ENCODE measurements at regions not wholly inside any gene's neighbourhood (a gene's known extent, or its start where the extent isn't known, plus 50 kb on each side); places are given as distances from the start of the nearest gene placed in this dataset.

- no peak overlapping the region for H2BK15ac ChIP-seq (ENCODE audit: low read length)
- H3K4ac ChIP-seq (replicated peaks; ENCODE audit: insufficient read length, low read depth, low read length), result no peak overlapping the region
- FAIRE-seq, result no peak
- H3K79me1 ChIP-seq (ENCODE audit: low read depth, low read length), result no peaks in the 10 kb centered on the region
- no peak overlapping the region for H2BK5ac ChIP-seq (ENCODE audit: low read depth, low read length)
- WGBS, 2 experiments (ENCODE audit: extremely low coverage in 1 of 2, insufficient coverage in 1 of 2, insufficient read length in 1 of 2, insufficient replicate concordance in 2 of 2, low coverage in 1 of 2, low lambda C conversion rate in 2 of 2, missing lambda C conversion rate in 1 of 2), result 99% methylated on average over 3 of the region's 3 CpGs; no CpG with 5 or more reads in 1 of the 2 experiments
- H2AK5ac ChIP-seq (ENCODE audit: low read depth, low read length), result no peak overlapping the region
- H3K4me1 ChIP-seq (replicated peaks in 1 of 4; ENCODE audit: control insufficient read depth in 3 of 4, insufficient read depth in 4 of 4, low read length in 3 of 4), result no peaks in the 10 kb centered on the region
- no peak overlapping the region for H4K91ac ChIP-seq (replicated peaks; ENCODE audit: insufficient read length, low read length)
- H2AFZ ChIP-seq (ENCODE audit: low read length), result no peak overlapping the region
- POLR2A ChIA-PET (ENCODE audit: partially characterized antibody), result no interaction called here
- no peak overlapping the region for H2BK20ac ChIP-seq (ENCODE audit: low read length)
- H3K36me3 ChIP-seq (ENCODE audit: control insufficient read depth in 2 of 4, insufficient read depth in 4 of 4, low read length in 3 of 4), result no peaks in the 10 kb centered on the region
- no peaks in the 10 kb centered on the region for H3K79me2 ChIP-seq (ENCODE audit: control insufficient read depth in 1 of 2, insufficient read depth in 2 of 2, low read length in 2 of 2)
- no peak overlapping the region for H3K4me2 ChIP-seq (ENCODE audit: insufficient read depth in 1 of 2, low read depth in 2 of 2, low read length in 2 of 2)
- no peaks in the 10 kb centered on the region for H4K20me1 ChIP-seq (replicated peaks in 1 of 2; ENCODE audit: control insufficient read depth in 1 of 2, insufficient read depth in 2 of 2, low read length in 2 of 2)
- no peak overlapping the region for H3K23ac ChIP-seq (ENCODE audit: insufficient read length)
- no peak overlapping the region for H3K14ac ChIP-seq (ENCODE audit: insufficient read length)
- no peak overlapping the region for H3K27ac ChIP-seq (ENCODE audit: low read depth, low read length)
- H2BK12ac ChIP-seq (ENCODE audit: low read depth, low read length), result no peak overlapping the region
- no peak overlapping the region for H3K9ac ChIP-seq (replicated peaks in 1 of 4; ENCODE audit: extremely low read depth in 1 of 4, low read depth in 3 of 4, low read length in 3 of 4)
- DNase-seq (ENCODE audit: low read depth in 1 of 2, low spot score in 2 of 2), result no peak
- H3K27me3 ChIP-seq (replicated peaks in 1 of 4; ENCODE audit: control insufficient read depth in 3 of 4, extremely low read depth in 1 of 4, insufficient read depth in 3 of 4, low read length in 3 of 4), result no peaks in the 10 kb centered on the region
- no peak overlapping the region for H4K8ac ChIP-seq (ENCODE audit: extremely low read depth, insufficient read depth, low read length)
- no peak overlapping the region for H4K5ac ChIP-seq (ENCODE audit: insufficient read length, low read depth, low read length)
- CTCF ChIA-PET (ENCODE audit: partially characterized antibody), result no interaction called here
- H3K18ac ChIP-seq (ENCODE audit: extremely low read depth, low read length), result no peak overlapping the region
- H2BK120ac ChIP-seq (replicated peaks; ENCODE audit: low read depth, low read length), result no peak overlapping the region
- 0 out of 4 replicates have a peak, but pooled peaks cover 0 to 3% of the 10 kb centered on the region in 2 experiments for H3K9me3 ChIP-seq (ENCODE audit: insufficient read depth in 2 of 2, low read depth in 1 of 2, low read length in 1 of 2)
- no peak overlapping the region for H3K56ac ChIP-seq (replicated peaks; ENCODE audit: insufficient read length, low read depth, low read length)
- H3K4me3 ChIP-seq (ENCODE audit: extremely low read depth in 1 of 4, insufficient read depth in 2 of 4, low read depth in 3 of 4, low read length in 4 of 4), result no peak overlapping the region
- H3K23me2 ChIP-seq (ENCODE audit: low read depth, low read length), result no peaks in the 10 kb centered on the region
- TF ChIP-seq TCF12 (IDR thresholded peaks at IDR 0.05; ENCODE audit: low read depth, low read length), result no peak
- no peak for TF ChIP-seq KDM5A (IDR thresholded peaks at IDR 0.05; ENCODE audit: low read length)
- TF ChIP-seq TBP (IDR thresholded peaks at IDR 0.05; ENCODE audit: low read depth, low read length), result no peak
- no peak for TF ChIP-seq ATF2 (IDR thresholded peaks at IDR 0.05; ENCODE audit: low read length)
- TF ChIP-seq CTBP2 (IDR thresholded peaks at IDR 0.05; ENCODE audit: borderline replicate concordance, insufficient read depth, insufficient read length, low read length), result no peak
- TF ChIP-seq, protein P1, sequence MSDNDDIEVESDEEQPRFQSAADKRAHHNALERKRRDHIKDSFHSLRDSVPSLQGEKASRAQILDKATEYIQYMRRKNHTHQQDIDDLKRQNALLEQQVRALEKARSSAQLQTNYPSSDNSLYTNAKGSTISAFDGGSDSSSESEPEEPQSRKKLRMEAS (IDR thresholded peaks at IDR 0.05), result no peak
- TF ChIP-seq HDAC6 (IDR thresholded peaks at IDR 0.05; ENCODE audit: low read depth, low read length), result no peak
- TF ChIP-seq, protein P2, sequence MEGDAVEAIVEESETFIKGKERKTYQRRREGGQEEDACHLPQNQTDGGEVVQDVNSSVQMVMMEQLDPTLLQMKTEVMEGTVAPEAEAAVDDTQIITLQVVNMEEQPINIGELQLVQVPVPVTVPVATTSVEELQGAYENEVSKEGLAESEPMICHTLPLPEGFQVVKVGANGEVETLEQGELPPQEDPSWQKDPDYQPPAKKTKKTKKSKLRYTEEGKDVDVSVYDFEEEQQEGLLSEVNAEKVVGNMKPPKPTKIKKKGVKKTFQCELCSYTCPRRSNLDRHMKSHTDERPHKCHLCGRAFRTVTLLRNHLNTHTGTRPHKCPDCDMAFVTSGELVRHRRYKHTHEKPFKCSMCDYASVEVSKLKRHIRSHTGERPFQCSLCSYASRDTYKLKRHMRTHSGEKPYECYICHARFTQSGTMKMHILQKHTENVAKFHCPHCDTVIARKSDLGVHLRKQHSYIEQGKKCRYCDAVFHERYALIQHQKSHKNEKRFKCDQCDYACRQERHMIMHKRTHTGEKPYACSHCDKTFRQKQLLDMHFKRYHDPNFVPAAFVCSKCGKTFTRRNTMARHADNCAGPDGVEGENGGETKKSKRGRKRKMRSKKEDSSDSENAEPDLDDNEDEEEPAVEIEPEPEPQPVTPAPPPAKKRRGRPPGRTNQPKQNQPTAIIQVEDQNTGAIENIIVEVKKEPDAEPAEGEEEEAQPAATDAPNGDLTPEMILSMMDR (IDR thresholded peaks at IDR 0.05; ENCODE audit: control extremely low read depth in 1 of 3, insufficient read depth in 1 of 3, low read depth in 1 of 3, low read length in 3 of 3), result no peak
- TF ChIP-seq TAF1 (IDR thresholded peaks at IDR 0.05; ENCODE audit: low read depth, low read length), result no peak
- TF ChIP-seq TAF7 (optimal IDR thresholded peaks at IDR 0.05; ENCODE audit: borderline replicate concordance, low read depth, low read length), result no peak
- no peak for TF ChIP-seq JUND (IDR thresholded peaks at IDR 0.05; ENCODE audit: low read length)
These were observed 247.8 kb upstream of the ALCAM start for GRCh38 chr3:105118905-105119304.
